Ovary (tissue), 3 donors: ENCODE measurements at regions not wholly inside any gene's neighbourhood (a gene's known extent, or its start where the extent isn't known, plus 50 kb on each side); places are given as distances from the start of the nearest gene placed in this dataset.

Source experiments
- CTCF ChIP-seq, 3 donors: fragments of 450-650 bp in 2 of 3; fragments of 200-600 bp in 1 of 3; IDR thresholded peaks; one replicate each; pipeline versions ENCODE4 v1.5.1 to v1.8.0; 2016 to 2022; ENCODE audit warnings: antibody characterized with exemption in 3 of 3, mild to moderate bottlenecking in 1 of 3
- POLR2A ChIP-seq: fragments of 450-650 bp; IDR thresholded peaks from one replicate; pipeline ENCODE4 v1.6.1; 2017; ENCODE audit warnings: antibody characterized with exemption, mild to moderate bottlenecking, moderate library complexity
- donor health status: DM: no; HTN: no; CAD: no.

DNA sequence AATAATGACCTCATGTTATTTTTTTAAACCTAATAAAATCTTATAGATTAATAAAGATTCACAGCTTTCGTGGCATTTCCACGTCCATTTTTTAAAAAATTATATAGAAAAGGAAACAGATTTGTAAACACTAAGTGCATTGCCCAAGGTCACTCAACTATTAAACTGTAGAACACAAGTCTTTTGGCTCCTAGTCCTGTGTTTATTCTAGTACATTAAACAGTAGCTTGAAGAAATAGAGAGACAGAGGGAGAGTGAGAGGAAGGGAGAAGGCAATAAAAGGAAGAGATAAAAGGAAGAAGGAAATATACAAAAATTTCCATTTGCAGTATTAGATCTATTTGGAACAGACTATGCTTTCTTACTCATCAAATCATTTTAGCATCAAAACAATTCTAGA, 586.7 kb upstream of the CITED2 start:
- TF ChIP-seq CTCF (IDR thresholded peaks at IDR 0.05): no peak
- no peak for TF ChIP-seq POLR2A
